ENCODE measurements at regions not wholly inside any gene's neighbourhood (a gene's known extent, or its start where the extent isn't known, plus 50 kb on each side); places are given as distances from the start of the nearest gene placed in this dataset.
"Not testable (repeated sequence)": the region's sequence is repeated elsewhere in the genome, so short reads cannot be mapped to it uniquely, and the experiment has no call there.

DNA sequence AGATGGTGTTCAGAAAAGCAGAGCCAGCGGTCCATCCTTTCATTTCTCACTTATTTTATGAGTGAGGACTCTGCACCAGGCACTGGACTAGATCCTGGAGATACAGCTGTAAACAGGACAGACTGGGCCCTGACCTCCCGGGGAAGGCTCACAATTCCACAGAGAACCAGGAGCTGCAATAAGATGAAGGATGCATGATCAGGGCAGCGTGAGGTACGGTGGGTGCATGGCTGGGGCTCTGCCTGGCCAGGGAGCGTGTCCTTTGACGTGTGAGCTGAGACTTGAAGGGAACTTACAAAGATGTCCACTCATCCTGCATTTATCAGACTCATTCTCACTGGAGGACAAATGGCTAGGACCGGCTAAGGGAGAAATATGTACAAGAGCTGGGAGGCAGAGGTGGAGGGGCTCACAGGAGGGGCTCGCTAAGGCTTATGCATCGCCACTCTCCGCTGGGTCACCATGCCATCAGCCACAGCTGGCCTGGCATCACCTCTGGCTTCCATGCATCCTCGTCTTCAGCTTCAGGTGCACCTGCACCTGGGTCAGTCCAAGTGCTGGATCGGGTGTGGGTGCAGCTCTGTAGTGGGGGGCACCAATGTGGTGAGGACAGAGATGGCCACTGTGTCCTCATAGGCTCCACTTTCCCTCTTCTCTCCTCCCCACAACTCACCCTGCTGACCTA lies 213.9 kb downstream of the TOMM20 start:
- H3K27ac Mint-ChIP-seq (ENCODE audit: unreplicated experiment) = no peak overlapping the region
- no peaks in the 10 kb centered on the region for H3K36me3 Mint-ChIP-seq (ENCODE audit: unreplicated experiment)
- peaks cover 25% of the 10 kb centered on the region for H3K4me1 Mint-ChIP-seq (ENCODE audit: low read depth, unreplicated experiment)
- TF ChIP-seq, protein P1, sequence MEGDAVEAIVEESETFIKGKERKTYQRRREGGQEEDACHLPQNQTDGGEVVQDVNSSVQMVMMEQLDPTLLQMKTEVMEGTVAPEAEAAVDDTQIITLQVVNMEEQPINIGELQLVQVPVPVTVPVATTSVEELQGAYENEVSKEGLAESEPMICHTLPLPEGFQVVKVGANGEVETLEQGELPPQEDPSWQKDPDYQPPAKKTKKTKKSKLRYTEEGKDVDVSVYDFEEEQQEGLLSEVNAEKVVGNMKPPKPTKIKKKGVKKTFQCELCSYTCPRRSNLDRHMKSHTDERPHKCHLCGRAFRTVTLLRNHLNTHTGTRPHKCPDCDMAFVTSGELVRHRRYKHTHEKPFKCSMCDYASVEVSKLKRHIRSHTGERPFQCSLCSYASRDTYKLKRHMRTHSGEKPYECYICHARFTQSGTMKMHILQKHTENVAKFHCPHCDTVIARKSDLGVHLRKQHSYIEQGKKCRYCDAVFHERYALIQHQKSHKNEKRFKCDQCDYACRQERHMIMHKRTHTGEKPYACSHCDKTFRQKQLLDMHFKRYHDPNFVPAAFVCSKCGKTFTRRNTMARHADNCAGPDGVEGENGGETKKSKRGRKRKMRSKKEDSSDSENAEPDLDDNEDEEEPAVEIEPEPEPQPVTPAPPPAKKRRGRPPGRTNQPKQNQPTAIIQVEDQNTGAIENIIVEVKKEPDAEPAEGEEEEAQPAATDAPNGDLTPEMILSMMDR (IDR thresholded peaks at IDR 0.05; ENCODE audit: partially characterized antibody, unreplicated experiment) = no peak
- H3K27me3 Mint-ChIP-seq (ENCODE audit: unreplicated experiment) = no peaks in the 10 kb centered on the region
- H3K4me3 Mint-ChIP-seq (ENCODE audit: unreplicated experiment) = no peak overlapping the region
- H3K9me3 Mint-ChIP-seq (ENCODE audit: unreplicated experiment) = peaks cover 5% of the 10 kb centered on the region
- no peak for DNase-seq

DNA sequence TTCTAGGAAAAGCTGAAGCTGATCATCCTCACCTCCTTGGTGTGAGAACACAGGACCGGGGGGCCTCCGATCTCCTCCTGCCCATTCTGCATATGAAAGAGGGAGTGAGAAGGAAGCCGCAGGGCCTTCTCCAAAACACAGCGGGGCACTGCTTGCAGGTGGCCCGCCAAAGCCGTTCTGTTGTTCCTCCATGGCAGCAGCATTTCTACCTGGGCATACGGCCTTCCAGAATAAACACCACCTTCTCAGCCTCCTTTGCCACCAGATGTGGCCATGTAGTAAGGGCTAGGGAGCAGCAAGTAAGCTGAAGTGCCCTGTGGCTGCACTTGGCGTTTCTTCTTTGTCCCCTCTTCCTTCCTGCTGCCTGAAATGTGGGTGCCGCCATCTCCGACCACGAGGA lies 214.9 kb downstream of the TOMM20 start:
- no peak overlapping the region for H3K27ac Mint-ChIP-seq (ENCODE audit: unreplicated experiment)
- no peaks in the 10 kb centered on the region for H3K36me3 Mint-ChIP-seq (ENCODE audit: unreplicated experiment)
- H3K9me3 Mint-ChIP-seq (ENCODE audit: unreplicated experiment) = peaks cover 5% of the 10 kb centered on the region
- TF ChIP-seq, protein P1 (IDR thresholded peaks at IDR 0.05; ENCODE audit: partially characterized antibody, unreplicated experiment) = no peak
- no peaks in the 10 kb centered on the region for H3K27me3 Mint-ChIP-seq (ENCODE audit: unreplicated experiment)
- no peak for DNase-seq
- peaks cover 20% of the 10 kb centered on the region for H3K4me1 Mint-ChIP-seq (ENCODE audit: low read depth, unreplicated experiment)
- H3K4me3 Mint-ChIP-seq (ENCODE audit: unreplicated experiment) = no peak overlapping the region

DNA sequence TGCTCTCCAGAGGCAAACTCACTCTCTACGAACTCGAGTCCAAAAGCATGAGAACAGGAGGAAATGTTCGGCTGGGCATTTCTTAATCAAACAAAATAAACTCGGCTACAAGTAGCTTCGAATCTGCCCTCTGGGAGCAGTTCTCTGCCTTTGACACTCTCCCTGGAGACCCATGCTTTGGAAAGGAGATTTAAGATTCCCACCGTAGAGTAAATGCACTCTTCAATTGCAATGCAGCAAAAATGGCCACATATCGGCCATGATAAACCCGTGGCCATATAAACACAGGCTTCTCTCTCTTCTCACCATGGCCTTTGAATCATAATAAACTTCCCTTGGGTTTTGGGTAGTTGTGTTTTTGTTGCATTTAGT lies 215.4 kb downstream of the TOMM20 start:
- no peaks in the 10 kb centered on the region for H3K27me3 Mint-ChIP-seq (ENCODE audit: unreplicated experiment)
- no peak overlapping the region for H3K4me3 Mint-ChIP-seq (ENCODE audit: unreplicated experiment)
- no peaks in the 10 kb centered on the region for H3K36me3 Mint-ChIP-seq (ENCODE audit: unreplicated experiment)
- peaks cover 5% of the 10 kb centered on the region for H3K9me3 Mint-ChIP-seq (ENCODE audit: unreplicated experiment)
- TF ChIP-seq, protein P1 (IDR thresholded peaks at IDR 0.05; ENCODE audit: partially characterized antibody, unreplicated experiment) = no peak
- H3K27ac Mint-ChIP-seq (ENCODE audit: unreplicated experiment) = no peak overlapping the region
- DNase-seq = no peak
- H3K4me1 Mint-ChIP-seq (ENCODE audit: low read depth, unreplicated experiment) = peaks cover 17% of the 10 kb centered on the region

DNA sequence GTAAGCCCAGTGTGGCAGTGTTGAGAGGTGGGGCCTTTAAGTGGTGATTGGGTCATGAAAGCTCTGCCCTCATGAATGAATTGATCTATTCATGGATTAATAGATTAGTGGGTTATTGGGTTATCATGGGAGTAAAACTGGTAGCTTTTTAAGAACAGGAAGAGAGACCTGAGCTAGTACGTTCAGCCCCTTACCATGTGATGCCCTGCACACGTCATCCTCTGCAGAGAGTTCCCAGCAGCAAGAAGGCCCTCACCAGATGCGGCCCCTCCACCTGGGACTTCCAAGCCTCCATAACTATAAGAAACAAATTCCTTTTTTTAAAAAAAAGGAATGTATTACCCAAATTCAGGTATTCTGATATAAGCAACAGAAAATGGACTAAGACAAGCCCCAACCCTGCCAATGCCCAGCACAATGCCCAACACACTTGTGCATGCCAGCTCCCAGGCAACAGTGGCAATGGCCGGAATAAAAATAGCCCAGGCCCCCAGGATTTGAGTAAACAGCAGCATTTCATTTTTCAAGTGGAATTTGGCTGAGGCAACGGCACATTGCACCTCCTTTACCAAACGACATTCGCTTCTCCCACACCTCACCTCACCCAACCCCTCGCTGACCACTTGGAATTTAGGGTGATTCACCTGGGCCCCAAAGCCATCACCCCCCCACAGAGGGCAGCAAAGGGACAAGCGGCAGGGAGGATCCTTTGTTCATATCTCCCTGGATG lies 215.9 kb downstream of the TOMM20 start:
- Mint-ChIP-seq H3K27me3 (ENCODE audit: unreplicated experiment) (no peaks in the 10 kb centered on the region), H3K36me3 (ENCODE audit: unreplicated experiment) (no peaks in the 10 kb centered on the region), H3K4me1 (ENCODE audit: low read depth, unreplicated experiment) (peaks cover 17% of the 10 kb centered on the region), H3K27ac (ENCODE audit: unreplicated experiment) (no peak overlapping the region), H3K4me3 (ENCODE audit: unreplicated experiment) (no peak overlapping the region), H3K9me3 (ENCODE audit: unreplicated experiment) (peaks cover 5% of the 10 kb centered on the region)
- no peak for DNase-seq
- TF ChIP-seq, protein P1 (IDR thresholded peaks at IDR 0.05; ENCODE audit: partially characterized antibody, unreplicated experiment) = no peak

DNA sequence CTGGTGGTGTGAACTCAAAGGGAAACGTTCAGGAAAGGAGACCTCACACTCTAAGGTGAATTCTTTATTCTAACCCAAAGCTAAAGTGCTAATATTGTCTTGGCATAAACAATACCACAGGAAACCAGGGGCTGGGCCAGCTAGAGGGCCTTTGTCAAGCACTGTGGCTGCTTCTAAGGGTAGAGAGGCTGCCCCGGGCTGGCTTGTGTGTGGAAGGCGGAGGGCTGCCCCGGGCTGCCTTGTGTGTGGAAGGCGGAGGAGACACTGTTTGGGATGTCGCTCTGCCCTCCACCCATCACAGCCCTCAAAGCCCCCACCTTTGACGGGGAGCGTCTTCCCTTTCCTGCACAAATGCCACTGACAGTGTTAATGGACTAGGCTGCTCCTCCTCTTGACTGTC lies 216.8 kb downstream of the TOMM20 start:
- H3K4me3 Mint-ChIP-seq (ENCODE audit: unreplicated experiment) = no peak overlapping the region
- peaks cover 2% of the 10 kb centered on the region for H3K9me3 Mint-ChIP-seq (ENCODE audit: unreplicated experiment)
- DNase-seq = no peak
- H3K27ac Mint-ChIP-seq (ENCODE audit: unreplicated experiment) = no peak overlapping the region
- H3K4me1 Mint-ChIP-seq (ENCODE audit: low read depth, unreplicated experiment) = peaks cover 14% of the 10 kb centered on the region
- H3K27me3 Mint-ChIP-seq (ENCODE audit: unreplicated experiment) = no peaks in the 10 kb centered on the region
- H3K36me3 Mint-ChIP-seq (ENCODE audit: unreplicated experiment) = no peaks in the 10 kb centered on the region
- TF ChIP-seq, protein P1 (IDR thresholded peaks at IDR 0.05; ENCODE audit: partially characterized antibody, unreplicated experiment) = no peak

DNA sequence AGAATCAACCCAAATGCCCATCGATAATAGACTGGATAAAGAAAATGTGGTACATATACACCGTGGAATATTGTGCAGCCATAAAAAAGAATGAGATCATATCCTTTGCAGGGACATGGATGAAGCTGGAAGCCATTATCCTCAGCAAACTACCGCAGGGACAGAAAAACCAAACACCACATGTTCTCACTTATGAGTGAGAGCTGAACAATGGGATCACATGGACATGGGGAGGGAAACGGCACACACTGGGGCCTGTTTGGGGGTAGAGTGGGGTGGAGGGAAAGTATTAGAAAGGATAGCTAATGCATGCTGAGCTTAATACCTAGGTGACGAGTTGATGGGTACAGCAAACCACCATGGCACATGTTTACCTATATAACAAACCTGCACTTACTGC lies 217.5 kb downstream of the TOMM20 start:
- H3K4me3 Mint-ChIP-seq (ENCODE audit: unreplicated experiment); H3K27me3 Mint-ChIP-seq (ENCODE audit: unreplicated experiment); H3K36me3 Mint-ChIP-seq (ENCODE audit: unreplicated experiment); H3K27ac Mint-ChIP-seq (ENCODE audit: unreplicated experiment); H3K9me3 Mint-ChIP-seq (ENCODE audit: unreplicated experiment); DNase-seq: not testable (repeated sequence)
- peaks cover 12% of the 10 kb centered on the region for H3K4me1 Mint-ChIP-seq (ENCODE audit: low read depth, unreplicated experiment)
